Panc1 (cell line): ENCODE measurements at regions not wholly inside any gene's neighbourhood (a gene's known extent, or its start where the extent isn't known, plus 50 kb on each side); places are given as distances from the start of the nearest gene placed in this dataset.

Experiments
- ATAC-seq: fragments of 200-7000 bp; cut with Tn5 transposase; 2 replicates; pipeline ENCODE4 v1.9.1; 2020; ENCODE audit warnings: mild to moderate bottlenecking, moderate library complexity
- BruUV-seq: library from RNA; stranded (reverse); fragments of 400-500 nt; replicated peaks from 2 replicates; lab custom pipeline; 2021; lab: Mats Ljungman, UMichigan
- CTCF ChIA-PET: fragments of 300-600 bp; sonication (Branson Sonifier 250); formaldehyde crosslinking; loops from one replicate; lab custom pipeline; 2022; ENCODE audit warnings: antibody characterized with exemption; lab: Charles Lee
- POLR2A ChIA-PET: fragments of 300-600 bp; sonication (Branson Sonifier 250); formaldehyde crosslinking; loops from one replicate; lab custom pipeline; 2022; ENCODE audit warnings: antibody characterized with exemption; lab: Charles Lee
- DNase-seq: peaks from one replicate; pipeline ENCODE4 v3.0.0-alpha.2; 2010; ENCODE audit warnings: low read depth, low spot score
- H3K27ac ChIP-seq: 2 replicates; pipeline ENCODE4 v1.5.1; 2011; ENCODE audit warnings: mild to moderate bottlenecking, low read length, inconsistent platforms
- H3K27me3 ChIP-seq: fragments of 200-500 bp; sonication (Bioruptor generic); 2 replicates; pipeline ENCODE4 v1.6.0; 2014; ENCODE audit warnings: low read length, inconsistent platforms; ENCODE audit not compliant: control insufficient read depth, insufficient read depth
- H3K36me3 ChIP-seq: fragments of 200-500 bp; sonication (Bioruptor generic); 2 replicates; pipeline ENCODE4 v1.5.1; 2014; ENCODE audit warnings: inconsistent platforms, mild to moderate bottlenecking, low read length, moderate library complexity; ENCODE audit not compliant: control insufficient read depth, insufficient read depth
- H3K4me1 ChIP-seq: 2 replicates; pipeline ENCODE4 v1.5.1; 2011; ENCODE audit warnings: inconsistent platforms, mild to moderate bottlenecking, low read length, moderate library complexity; ENCODE audit not compliant: control insufficient read depth, insufficient read depth
- H3K4me3 ChIP-seq, 2 experiments: 2 replicates each; pipeline ENCODE4 v1.5.1; 2011 to 2012; ENCODE audit warnings: low read depth in 2 of 2, low read length in 2 of 2, mild to moderate bottlenecking in 2 of 2, inconsistent platforms in 1 of 2, moderate library complexity in 1 of 2
- H3K9me3 ChIP-seq: fragments of 200-500 bp; sonication (Bioruptor generic); 2 replicates; pipeline ENCODE4 v1.5.1; 2014; ENCODE audit warnings: low read depth, mild to moderate bottlenecking, inconsistent platforms, low read length, moderate library complexity; ENCODE audit not compliant: control insufficient read depth, insufficient read depth
- POLR2AphosphoS5 ChIP-seq: IDR thresholded peaks from 2 replicates; pipeline ENCODE4 v1.6.1; 2012; ENCODE audit warnings: mild to moderate bottlenecking, low read depth, low read length, moderate library complexity
- SIN3A ChIP-seq: IDR thresholded peaks from 2 replicates; pipeline ENCODE4 v1.6.1; 2012; ENCODE audit warnings: low read depth, mild to moderate bottlenecking, low read length, moderate library complexity, borderline replicate concordance; ENCODE audit not compliant: insufficient read depth
- TCF7L2 ChIP-seq: IDR thresholded peaks from 2 replicates; pipeline ENCODE4 v1.6.1; 2011; ENCODE audit warnings: mild to moderate bottlenecking, low read depth, low read length, inconsistent platforms
- in situ Hi-C: cut with HindIII; loops from 2 replicates; pipeline ENCODE4 v1.10.0; 2016; ENCODE audit warnings: low sequenced_read_pairs, low pct_unique_long_range_greater_than_20kb
- intact Hi-C: fragments of 100-400 bp; cut with micrococcal nuclease; formaldehyde crosslinking; loops from one replicate; pipeline ENCODE4 v1.10.0; 2022; ENCODE audit not compliant: unreplicated experiment
- TF ChIP-seq, protein P1 (sequence below): fragments of 450-650 bp; IDR thresholded peaks from 2 replicates; pipeline ENCODE4 v1.5.1; 2017; ENCODE audit warnings: mild to moderate bottlenecking
- TF ChIP-seq, protein P2 (sequence below), 2 experiments: IDR thresholded peaks; 2 replicates each; pipeline ENCODE4 v1.6.1; 2011 to 2012; ENCODE audit warnings: low read depth in 2 of 2, control low read depth in 1 of 2, low read length in 1 of 2, mild to moderate bottlenecking in 1 of 2, moderate library complexity in 1 of 2; ENCODE audit not compliant: insufficient read depth in 1 of 2

DNA sequence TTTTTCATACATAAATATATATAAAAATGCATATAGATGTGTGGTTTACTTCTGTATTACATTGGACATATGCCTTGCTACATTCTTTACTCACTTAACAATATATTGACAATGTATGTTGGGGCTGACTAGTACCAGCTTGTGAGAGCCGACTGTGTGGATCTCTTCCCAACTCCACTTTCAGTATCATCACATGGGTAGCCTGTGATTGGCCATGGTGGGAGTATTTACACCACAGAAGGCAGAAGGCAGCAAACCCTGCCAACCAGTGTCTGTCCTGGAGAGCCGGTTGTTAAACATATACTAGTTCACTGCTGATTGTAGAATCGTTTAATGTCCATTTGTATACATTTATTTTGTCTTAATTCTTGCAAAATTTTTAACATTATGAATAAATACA lies 638.7 kb downstream of the DHX35 start:
- POLR2A ChIA-PET: no interaction called here
- CTCF ChIA-PET: no interaction called here
- Histone ChIP-seq H3K27me3 (no peaks in the 10 kb centered on the region), H3K4me1 (no peaks in the 10 kb centered on the region), H3K36me3 (no peaks in the 10 kb centered on the region), H3K27ac (no peak overlapping the region), H3K9me3 (no peaks in the 10 kb centered on the region), H3K4me3 (no peak overlapping the region)
- TF ChIP-seq, protein P1, sequence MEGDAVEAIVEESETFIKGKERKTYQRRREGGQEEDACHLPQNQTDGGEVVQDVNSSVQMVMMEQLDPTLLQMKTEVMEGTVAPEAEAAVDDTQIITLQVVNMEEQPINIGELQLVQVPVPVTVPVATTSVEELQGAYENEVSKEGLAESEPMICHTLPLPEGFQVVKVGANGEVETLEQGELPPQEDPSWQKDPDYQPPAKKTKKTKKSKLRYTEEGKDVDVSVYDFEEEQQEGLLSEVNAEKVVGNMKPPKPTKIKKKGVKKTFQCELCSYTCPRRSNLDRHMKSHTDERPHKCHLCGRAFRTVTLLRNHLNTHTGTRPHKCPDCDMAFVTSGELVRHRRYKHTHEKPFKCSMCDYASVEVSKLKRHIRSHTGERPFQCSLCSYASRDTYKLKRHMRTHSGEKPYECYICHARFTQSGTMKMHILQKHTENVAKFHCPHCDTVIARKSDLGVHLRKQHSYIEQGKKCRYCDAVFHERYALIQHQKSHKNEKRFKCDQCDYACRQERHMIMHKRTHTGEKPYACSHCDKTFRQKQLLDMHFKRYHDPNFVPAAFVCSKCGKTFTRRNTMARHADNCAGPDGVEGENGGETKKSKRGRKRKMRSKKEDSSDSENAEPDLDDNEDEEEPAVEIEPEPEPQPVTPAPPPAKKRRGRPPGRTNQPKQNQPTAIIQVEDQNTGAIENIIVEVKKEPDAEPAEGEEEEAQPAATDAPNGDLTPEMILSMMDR: no peak
- TF ChIP-seq TCF7L2 (no peak), POLR2AphosphoS5 (no peak), SIN3A (no peak)
- TF ChIP-seq, protein P2, sequence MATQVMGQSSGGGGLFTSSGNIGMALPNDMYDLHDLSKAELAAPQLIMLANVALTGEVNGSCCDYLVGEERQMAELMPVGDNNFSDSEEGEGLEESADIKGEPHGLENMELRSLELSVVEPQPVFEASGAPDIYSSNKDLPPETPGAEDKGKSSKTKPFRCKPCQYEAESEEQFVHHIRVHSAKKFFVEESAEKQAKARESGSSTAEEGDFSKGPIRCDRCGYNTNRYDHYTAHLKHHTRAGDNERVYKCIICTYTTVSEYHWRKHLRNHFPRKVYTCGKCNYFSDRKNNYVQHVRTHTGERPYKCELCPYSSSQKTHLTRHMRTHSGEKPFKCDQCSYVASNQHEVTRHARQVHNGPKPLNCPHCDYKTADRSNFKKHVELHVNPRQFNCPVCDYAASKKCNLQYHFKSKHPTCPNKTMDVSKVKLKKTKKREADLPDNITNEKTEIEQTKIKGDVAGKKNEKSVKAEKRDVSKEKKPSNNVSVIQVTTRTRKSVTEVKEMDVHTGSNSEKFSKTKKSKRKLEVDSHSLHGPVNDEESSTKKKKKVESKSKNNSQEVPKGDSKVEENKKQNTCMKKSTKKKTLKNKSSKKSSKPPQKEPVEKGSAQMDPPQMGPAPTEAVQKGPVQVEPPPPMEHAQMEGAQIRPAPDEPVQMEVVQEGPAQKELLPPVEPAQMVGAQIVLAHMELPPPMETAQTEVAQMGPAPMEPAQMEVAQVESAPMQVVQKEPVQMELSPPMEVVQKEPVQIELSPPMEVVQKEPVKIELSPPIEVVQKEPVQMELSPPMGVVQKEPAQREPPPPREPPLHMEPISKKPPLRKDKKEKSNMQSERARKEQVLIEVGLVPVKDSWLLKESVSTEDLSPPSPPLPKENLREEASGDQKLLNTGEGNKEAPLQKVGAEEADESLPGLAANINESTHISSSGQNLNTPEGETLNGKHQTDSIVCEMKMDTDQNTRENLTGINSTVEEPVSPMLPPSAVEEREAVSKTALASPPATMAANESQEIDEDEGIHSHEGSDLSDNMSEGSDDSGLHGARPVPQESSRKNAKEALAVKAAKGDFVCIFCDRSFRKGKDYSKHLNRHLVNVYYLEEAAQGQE (IDR thresholded peaks at IDR 0.05; ENCODE audit: insufficient read depth in 1 of 2, low read depth in 2 of 2, low read length in 1 of 2): no peak
- in situ Hi-C loops (no loop called here), intact Hi-C loops (no loop called here)
- DNase-seq (no peak), ATAC-seq (no peak)
- BruUV-seq: no TSS peak

DNA sequence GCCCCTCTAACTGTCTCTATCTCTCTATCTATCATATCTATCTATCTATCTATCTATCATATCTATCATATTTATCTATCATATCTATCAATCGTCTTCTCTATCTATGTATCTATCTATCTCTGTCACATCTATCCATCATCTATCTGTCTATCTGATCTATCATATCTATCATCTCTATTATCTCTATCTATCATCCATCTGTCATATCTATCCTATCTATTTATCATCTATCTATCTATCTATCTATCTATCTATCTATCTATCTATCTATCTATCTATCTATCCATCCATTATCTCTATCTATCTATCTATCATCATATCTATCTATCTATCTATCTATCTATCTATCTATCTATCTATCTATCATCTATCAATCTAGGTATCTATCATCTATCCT lies 638.0 kb downstream of the DHX35 start:
- Histone ChIP-seq H3K36me3 (no peaks in the 10 kb centered on the region), H3K9me3 (no peaks in the 10 kb centered on the region), H3K27ac (no peak overlapping the region), H3K27me3 (no peaks in the 10 kb centered on the region), H3K4me1 (no peaks in the 10 kb centered on the region), H3K4me3 (no peak overlapping the region)
- CTCF ChIA-PET: no interaction called here
- no peak for TF ChIP-seq SIN3A
- TF ChIP-seq TCF7L2: no peak
- TF ChIP-seq, protein P1: no peak
- TF ChIP-seq POLR2AphosphoS5: no peak
- TF ChIP-seq, protein P2 (IDR thresholded peaks at IDR 0.05; ENCODE audit: insufficient read depth in 1 of 2, low read depth in 2 of 2, low read length in 1 of 2): no peak
- in situ Hi-C loops (no loop called here), intact Hi-C loops (no loop called here)
- ATAC-seq: no peak
- DNase-seq: no peak
- POLR2A ChIA-PET: no interaction called here
- no TSS peak for BruUV-seq
